Daoy (cell line): ENCODE measurements at regions not wholly inside any gene's neighbourhood (a gene's known extent, or its start where the extent isn't known, plus 50 kb on each side); places are given as distances from the start of the nearest gene placed in this dataset.

Experiments
- DNase-seq: peaks from one replicate; pipeline ENCODE4 v3.0.0-alpha.2; 2015; ENCODE audit warnings: low read depth

- no peak for DNase-seq
Observed at GRCh38 chr4:157527954-157528353, 307.4 kb downstream of the GRIA2 start.

- DNase-seq = no peak
Observed at GRCh38 chr4:157521906-157522305, 301.4 kb downstream of the GRIA2 start.

- DNase-seq = peak; percentile 13
Observed at GRCh38 chr4:157514711-157515110, 294.2 kb downstream of the GRIA2 start.

- no peak for DNase-seq
Observed at GRCh38 chr4:157509341-157509740, 288.8 kb downstream of the GRIA2 start.

GRCh38 chr4:157502656-157503055 is 282.1 kb downstream of the GRIA2 start:
- no peak for DNase-seq

GRCh38 chr4:157459785-157460184 is 239.3 kb downstream of the GRIA2 start:
- DNase-seq = no peak

GRCh38 chr4:157447195-157447594 is 226.7 kb downstream of the GRIA2 start:
- no peak for DNase-seq

- no peak for DNase-seq
Observed at GRCh38 chr4:157444014-157444413, 223.5 kb downstream of the GRIA2 start.

GRCh38 chr4:157443537-157443936 is 223.0 kb downstream of the GRIA2 start:
- DNase-seq = no peak

- DNase-seq = no peak
Observed at GRCh38 chr4:157425897-157426296, 205.4 kb downstream of the GRIA2 start.

GRCh38 chr4:157423526-157424020 is 203.0 kb downstream of the GRIA2 start:
- DNase-seq = no peak

GRCh38 chr4:157421365-157421764 is 200.8 kb downstream of the GRIA2 start:
- DNase-seq = no peak
